ENCODE measurements at regions not wholly inside any gene's neighbourhood (a gene's known extent, or its start where the extent isn't known, plus 50 kb on each side); places are given as distances from the start of the nearest gene placed in this dataset.
"Not testable (repeated sequence)": the region's sequence is repeated elsewhere in the genome, so short reads cannot be mapped to it uniquely, and the experiment has no call there.

DNA sequence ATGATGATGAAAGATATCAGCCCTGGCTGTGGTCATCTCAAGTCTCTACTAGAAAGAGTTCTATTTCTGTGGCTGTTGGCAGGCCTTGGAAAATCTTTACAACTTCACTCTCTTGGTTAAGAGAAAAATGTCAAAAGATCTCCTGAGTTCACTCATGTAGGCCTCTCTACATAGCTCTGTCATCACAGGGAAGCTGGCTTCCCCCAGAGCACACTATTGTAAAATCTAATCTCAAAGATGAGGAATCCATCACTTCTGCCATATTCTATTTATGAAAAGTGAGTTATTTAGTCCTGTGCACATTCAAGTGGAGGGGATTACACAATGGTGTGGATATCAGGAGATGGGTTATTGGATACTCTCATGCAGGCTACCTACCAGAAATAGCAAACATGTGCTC lies 388.4 kb upstream of the HS3ST1 start:
- TF ChIP-seq, protein P1, sequence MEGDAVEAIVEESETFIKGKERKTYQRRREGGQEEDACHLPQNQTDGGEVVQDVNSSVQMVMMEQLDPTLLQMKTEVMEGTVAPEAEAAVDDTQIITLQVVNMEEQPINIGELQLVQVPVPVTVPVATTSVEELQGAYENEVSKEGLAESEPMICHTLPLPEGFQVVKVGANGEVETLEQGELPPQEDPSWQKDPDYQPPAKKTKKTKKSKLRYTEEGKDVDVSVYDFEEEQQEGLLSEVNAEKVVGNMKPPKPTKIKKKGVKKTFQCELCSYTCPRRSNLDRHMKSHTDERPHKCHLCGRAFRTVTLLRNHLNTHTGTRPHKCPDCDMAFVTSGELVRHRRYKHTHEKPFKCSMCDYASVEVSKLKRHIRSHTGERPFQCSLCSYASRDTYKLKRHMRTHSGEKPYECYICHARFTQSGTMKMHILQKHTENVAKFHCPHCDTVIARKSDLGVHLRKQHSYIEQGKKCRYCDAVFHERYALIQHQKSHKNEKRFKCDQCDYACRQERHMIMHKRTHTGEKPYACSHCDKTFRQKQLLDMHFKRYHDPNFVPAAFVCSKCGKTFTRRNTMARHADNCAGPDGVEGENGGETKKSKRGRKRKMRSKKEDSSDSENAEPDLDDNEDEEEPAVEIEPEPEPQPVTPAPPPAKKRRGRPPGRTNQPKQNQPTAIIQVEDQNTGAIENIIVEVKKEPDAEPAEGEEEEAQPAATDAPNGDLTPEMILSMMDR (IDR thresholded peaks at IDR 0.05), result no peak
- no peak for TF ChIP-seq POLR2A (IDR thresholded peaks at IDR 0.05)
- Histone ChIP-seq H3K9me3 (replicated peaks in 1 of 3) (no peaks in the 10 kb centered on the region), H3K27me3 (no peaks in the 10 kb centered on the region), H3K4me3 (no peak overlapping the region), H3K36me3 (replicated peaks in 1 of 2) (no peaks in the 10 kb centered on the region), H3K27ac (no peak overlapping the region), H3K4me1 (replicated peaks in 1 of 2) (no peaks in the 10 kb centered on the region)
- intact Hi-C loops (cut with DNase I), result no loop called here
- DNase-seq, result no peak

DNA sequence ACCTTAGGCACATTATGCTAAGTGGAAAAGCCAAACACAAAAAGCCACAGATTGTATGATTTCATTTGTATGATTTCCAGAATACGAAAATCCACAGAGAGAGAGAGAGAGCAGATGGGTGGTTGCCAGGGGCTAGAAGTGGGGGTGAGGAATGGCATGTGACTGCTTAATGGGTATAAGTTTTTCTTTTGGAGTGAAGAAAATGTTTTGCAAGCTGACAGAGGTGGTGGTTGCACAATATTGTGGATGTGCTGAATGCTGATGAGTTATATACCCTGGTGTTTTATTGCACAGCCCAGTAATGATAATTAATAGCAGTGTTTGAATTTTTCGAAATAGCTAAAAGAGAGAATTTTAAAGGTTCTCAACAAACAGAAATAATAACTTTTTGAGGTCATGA lies 386.1 kb upstream of the HS3ST1 start:
- TF ChIP-seq POLR2A (IDR thresholded peaks at IDR 0.05), result no peak
- TF ChIP-seq, protein P1 (IDR thresholded peaks at IDR 0.05), result no peak
- Histone ChIP-seq H3K4me1 (replicated peaks in 1 of 2) (no peaks in the 10 kb centered on the region), H3K27me3 (no peaks in the 10 kb centered on the region), H3K27ac (no peak overlapping the region), H3K9me3 (replicated peaks in 1 of 3) (no peaks in the 10 kb centered on the region), H3K36me3 (replicated peaks in 1 of 2) (no peaks in the 10 kb centered on the region), H3K4me3 (no peak overlapping the region)
- intact Hi-C loops (cut with DNase I), result no loop called here
- DNase-seq, result no peak
- WGBS, 4 donors, result 69 to 80% (median 77%) methylated on average over 2 of the region's 2 CpGs

DNA sequence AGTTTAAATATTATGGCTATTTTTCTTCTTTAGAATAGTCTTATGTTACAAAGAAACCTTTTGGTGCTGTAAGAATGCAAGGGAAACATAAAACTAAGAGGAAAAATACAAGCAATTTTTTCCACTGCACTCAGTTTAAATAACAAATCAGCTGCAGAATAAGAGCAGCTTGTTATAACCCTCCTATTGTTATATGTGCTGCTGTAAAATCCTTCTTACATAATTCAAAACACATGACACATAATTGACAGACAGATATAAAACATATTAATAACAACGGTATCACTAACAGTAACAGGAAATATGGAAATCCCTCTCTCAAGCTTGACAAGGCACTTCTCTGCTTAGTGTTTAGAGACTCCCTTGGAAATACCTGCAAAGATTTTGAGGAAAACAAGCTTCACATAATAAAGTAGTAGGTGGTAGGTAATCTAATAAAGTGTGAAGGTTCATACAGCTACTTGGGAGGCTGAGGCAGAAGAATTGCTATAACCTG lies 385.3 kb upstream of the HS3ST1 start:
- intact Hi-C loops (cut with DNase I), result no loop called here

DNA sequence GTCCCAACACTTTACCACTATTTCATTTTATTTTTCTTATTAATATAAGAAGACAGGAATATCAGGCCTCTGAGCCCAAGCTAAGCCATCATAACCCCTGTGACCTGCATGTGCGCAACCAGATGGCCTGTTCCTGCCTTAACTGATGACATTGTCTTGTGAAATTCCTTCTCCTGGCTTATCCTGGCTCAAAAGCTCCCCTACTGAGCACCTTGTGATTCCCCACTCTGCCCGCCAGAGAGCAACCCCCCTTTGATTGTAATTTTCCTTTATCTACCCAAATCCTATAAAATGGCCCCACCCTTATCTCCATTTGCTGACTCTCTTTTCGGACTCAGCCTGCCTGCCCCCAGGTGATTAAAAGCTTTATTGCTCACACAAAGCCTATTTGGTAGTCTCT lies 382.8 kb upstream of the HS3ST1 start:
- H3K27me3 ChIP-seq; H3K4me1 ChIP-seq (replicated peaks in 1 of 2); H3K27ac ChIP-seq; H3K4me3 ChIP-seq; H3K36me3 ChIP-seq (replicated peaks in 1 of 2); intact Hi-C loops (cut with DNase I); H3K9me3 ChIP-seq (replicated peaks in 1 of 3); DNase-seq: not testable (repeated sequence)
- 95 to 97% (median 95%) methylated on average over 3 of the region's 3 CpGs for WGBS, 4 donors

More for the DNA sequence above, 385.3 kb upstream of the HS3ST1 start:
- Histone ChIP-seq H3K27ac (no peak overlapping the region), H3K4me1 (replicated peaks in 1 of 2) (no peaks in the 10 kb centered on the region), H3K36me3 (replicated peaks in 1 of 2) (no peaks in the 10 kb centered on the region), H3K4me3 (no peak overlapping the region), H3K27me3 (no peaks in the 10 kb centered on the region), H3K9me3 (replicated peaks in 1 of 3) (no peaks in the 10 kb centered on the region)
- WGBS, 4 donors, result 35 to 59% (median 50%) methylated on average over 1 of the region's 1 CpG
- no peak for TF ChIP-seq POLR2A (IDR thresholded peaks at IDR 0.05)
- TF ChIP-seq, protein P1 (IDR thresholded peaks at IDR 0.05), result no peak
- no peak for DNase-seq

DNA sequence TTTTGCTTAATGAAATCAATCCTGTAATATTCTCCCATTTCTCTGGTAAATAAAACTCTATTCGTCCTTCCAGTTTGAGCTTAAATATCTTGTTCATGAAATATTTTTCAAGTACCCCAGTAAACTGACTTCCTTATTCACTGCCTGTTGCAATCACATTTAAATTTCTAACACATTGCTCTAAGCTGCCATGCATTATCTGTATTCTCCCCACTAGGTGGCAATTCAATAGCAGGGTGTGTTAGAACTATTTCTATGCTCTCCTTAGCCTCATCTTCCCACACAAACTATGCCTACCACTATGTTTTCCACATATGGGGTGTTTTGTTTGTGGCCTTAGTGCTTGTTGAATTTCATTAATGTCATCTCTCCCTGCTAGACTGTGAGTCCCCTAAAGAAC lies 377.1 kb upstream of the HS3ST1 start:
- H3K36me3 ChIP-seq (replicated peaks in 1 of 2), result no peaks in the 10 kb centered on the region
- H3K27me3 ChIP-seq, result no peaks in the 10 kb centered on the region
- intact Hi-C loops (cut with DNase I), result no loop called here
- DNase-seq, result no peak
- no peak overlapping the region for H3K27ac ChIP-seq
- 29 to 36% (median 34%) methylated on average over 1 of the region's 1 CpG for WGBS, 4 donors
- peaks cover 0 to 16% of the 10 kb centered on the region in 2 donors for H3K4me1 ChIP-seq (replicated peaks in 1 of 2)
- H3K4me3 ChIP-seq, result no peak overlapping the region
- TF ChIP-seq, protein P1 (IDR thresholded peaks at IDR 0.05), result peak; percentile 13 to 57 (median 53)
- TF ChIP-seq POLR2A (IDR thresholded peaks at IDR 0.05), result no peak
- no peaks in the 10 kb centered on the region for H3K9me3 ChIP-seq (replicated peaks in 1 of 3)
